Aorta (tissue), 5 donors: ENCODE measurements at regions not wholly inside any gene's neighbourhood (a gene's known extent, or its start where the extent isn't known, plus 50 kb on each side); places are given as distances from the start of the nearest gene placed in this dataset.

ENCODE experiments used
- ATAC-seq: fragments of 200-7000 bp; cut with Tn5 transposase; one replicate; pipeline ENCODE4 v1.9.1; 2022; ENCODE audit warnings: moderate library complexity; ENCODE audit not compliant: low FRiP score
- DNase-seq, 2 donors: peaks; one replicate each; pipeline ENCODE4 v3.0.0-alpha.2; 2020
- H3K27ac ChIP-seq, 2 donors: one replicate each; pipeline ENCODE4 v1.5.1; 2013; ENCODE audit warnings: low read length in 2 of 2, mild to moderate bottlenecking in 2 of 2, moderate library complexity in 2 of 2, control low read depth in 1 of 2, inconsistent platforms in 1 of 2, low read depth in 1 of 2
- H3K27me3 ChIP-seq, 2 donors: one replicate each; pipeline ENCODE4 v1.6.1; 2013; ENCODE audit warnings: control low read depth in 1 of 2, low read length in 1 of 2, mild to moderate bottlenecking in 1 of 2, moderate library complexity in 1 of 2; ENCODE audit not compliant: insufficient read depth in 2 of 2, control insufficient read depth in 1 of 2
- H3K36me3 ChIP-seq, 2 donors: one replicate each; pipeline ENCODE4 v1.6.1; 2013; ENCODE audit warnings: control low read depth in 1 of 2, low read length in 1 of 2, mild to moderate bottlenecking in 1 of 2; ENCODE audit not compliant: insufficient read depth in 2 of 2, control insufficient read depth in 1 of 2
- H3K4me1 ChIP-seq, 2 donors: one replicate each; pipeline ENCODE4 v1.6.1; 2013; ENCODE audit warnings: low read length in 2 of 2, control low read depth in 1 of 2, mild to moderate bottlenecking in 1 of 2, moderate library complexity in 1 of 2; ENCODE audit not compliant: insufficient read depth in 2 of 2, control insufficient read depth in 1 of 2
- H3K4me3 ChIP-seq, 2 donors: one replicate each; pipeline ENCODE4 v1.5.1; 2013; ENCODE audit warnings: low read length in 2 of 2, control low read depth in 1 of 2, mild to moderate bottlenecking in 1 of 2
- H3K9me3 ChIP-seq: one replicate; pipeline ENCODE4 v1.6.1; 2013; ENCODE audit warnings: mild to moderate bottlenecking, low read length; ENCODE audit not compliant: control insufficient read depth
- WGBS, 2 donors: extraction: QIAGEN DNeasy Blood & Tissue Kit; methylation state at CpG; one replicate each; pipeline ENCODE4 v1.1.7; 2013; 5-methylcytosine and 5-hydroxymethylcytosine counted together
- intact Hi-C, 2 donors: fragments of 100-400 bp; cut with DNase I; formaldehyde crosslinking; loops; one replicate each; pipeline versions ENCODE4 v1.14.2 to v1.15.0; 2022
- donor health status: healthy with polysubstance abuse.
- donor health status: Bipolar disorder and iron deficiency.
- donor health status: DM: no; HTN: no; CAD: no.
- donor health status: DM: no; HTN: no; CAD: no.
- donor health status: DM: yes; HTN: yes; CAD: no.

GRCh38 chr6:27066381-27066780 is 181.1 kb upstream of the PRSS16 start:
- DNase-seq (no peak), ATAC-seq (no peak)
- Histone ChIP-seq H3K4me1 (no peaks in the 10 kb centered on the region), H3K4me3 (no peak overlapping the region), H3K27me3 (no peaks in the 10 kb centered on the region), H3K36me3 (no peaks in the 10 kb centered on the region), H3K27ac (no peak overlapping the region), H3K9me3 (no peaks in the 10 kb centered on the region)
- intact Hi-C loops = no loop called here
- WGBS, 2 donors = 6 to 12% methylated on average over 4 of the region's 4 CpGs

GRCh38 chr6:27066802-27067201 is 180.7 kb upstream of the PRSS16 start:
- no peaks in the 10 kb centered on the region for H3K9me3 ChIP-seq
- ATAC-seq = no peak
- DNase-seq = no peak
- H3K27ac ChIP-seq = no peak overlapping the region
- no peaks in the 10 kb centered on the region for H3K4me1 ChIP-seq
- H3K4me3 ChIP-seq = no peak overlapping the region
- no peaks in the 10 kb centered on the region for H3K36me3 ChIP-seq
- H3K27me3 ChIP-seq = no peaks in the 10 kb centered on the region
- 41 to 42% methylated on average over 1 of the region's 1 CpG for WGBS, 2 donors
- intact Hi-C loops = no loop called here

- WGBS, 2 donors = 73 to 76% methylated on average over 3 of the region's 3 CpGs
- intact Hi-C loops = no loop called here
- Histone ChIP-seq H3K4me1 (no peaks in the 10 kb centered on the region), H3K36me3 (no peaks in the 10 kb centered on the region), H3K27ac (no peak overlapping the region), H3K27me3 (no peaks in the 10 kb centered on the region), H3K9me3 (no peaks in the 10 kb centered on the region), H3K4me3 (no peak overlapping the region)
- DNase-seq (no peak), ATAC-seq (no peak)
These were observed 174.1 kb upstream of the PRSS16 start for GRCh38 chr6:27073441-27073840.

GRCh38 chr6:27076116-27076515 is 171.4 kb upstream of the PRSS16 start:
- DNase-seq = no peak
- 69 to 78% methylated on average over 1 of the region's 1 CpG for WGBS, 2 donors
- no peaks in the 10 kb centered on the region for H3K36me3 ChIP-seq
- no peaks in the 10 kb centered on the region for H3K4me1 ChIP-seq
- no peak overlapping the region for H3K4me3 ChIP-seq
- H3K9me3 ChIP-seq = no peaks in the 10 kb centered on the region
- ATAC-seq = no peak
- H3K27me3 ChIP-seq = no peaks in the 10 kb centered on the region
- no peak overlapping the region for H3K27ac ChIP-seq
- intact Hi-C loops = no loop called here

GRCh38 chr6:27078734-27079357 is 168.7 kb upstream of the PRSS16 start:
- Histone ChIP-seq H3K9me3 (no peaks in the 10 kb centered on the region), H3K36me3 (no peaks in the 10 kb centered on the region), H3K27me3 (no peaks in the 10 kb centered on the region), H3K27ac (no peak overlapping the region), H3K4me3 (no peak overlapping the region), H3K4me1 (no peaks in the 10 kb centered on the region)
- DNase-seq (no peak), ATAC-seq (no peak)
- intact Hi-C loops = loop anchor here (2.0 kb wide), 1 partner anchor 472 kb away; no protein-coding TSS in a partner anchor
- WGBS, 2 donors = 2% methylated on average over 9 of the region's 9 CpGs

GRCh38 chr6:27081188-27081587 is 166.3 kb upstream of the PRSS16 start:
- no peaks in the 10 kb centered on the region for H3K4me1 ChIP-seq
- no peaks in the 10 kb centered on the region for H3K36me3 ChIP-seq
- no peaks in the 10 kb centered on the region for H3K9me3 ChIP-seq
- H3K27me3 ChIP-seq = no peaks in the 10 kb centered on the region
- no peak overlapping the region for H3K4me3 ChIP-seq
- ATAC-seq = no peak
- no peak for DNase-seq
- intact Hi-C loops = no loop called here
- H3K27ac ChIP-seq = no peak overlapping the region

GRCh38 chr6:27081931-27082330 is 165.6 kb upstream of the PRSS16 start:
- no peak for ATAC-seq
- intact Hi-C loops = no loop called here
- Histone ChIP-seq H3K4me1 (no peaks in the 10 kb centered on the region), H3K9me3 (no peaks in the 10 kb centered on the region), H3K36me3 (no peaks in the 10 kb centered on the region), H3K4me3 (no peak overlapping the region), H3K27ac (no peak overlapping the region), H3K27me3 (no peaks in the 10 kb centered on the region)
- no peak for DNase-seq
- WGBS, 2 donors = 34 to 35% methylated on average over 2 of the region's 2 CpGs

- DNase-seq = no peak
- Histone ChIP-seq H3K27me3 (peaks cover 0 to 2% of the 10 kb centered on the region in 2 donors), H3K9me3 (no peaks in the 10 kb centered on the region), H3K4me3 (no peak overlapping the region), H3K36me3 (no peaks in the 10 kb centered on the region), H3K27ac (no peak overlapping the region), H3K4me1 (no peaks in the 10 kb centered on the region)
- intact Hi-C loops = no loop called here
- no peak for ATAC-seq
These were observed 159.4 kb upstream of the PRSS16 start for GRCh38 chr6:27088068-27088467.

GRCh38 chr6:27091661-27092315 is 155.7 kb upstream of the PRSS16 start:
- WGBS, 2 donors = 2% methylated on average over 27 of the region's 27 CpGs
- peaks cover 0 to 2% of the 10 kb centered on the region in 2 donors for H3K27me3 ChIP-seq

More at GRCh38 chr6:27091661-27092315, 155.7 kb upstream of the PRSS16 start:
- intact Hi-C loops = no loop called here
- Histone ChIP-seq H3K9me3 (no peaks in the 10 kb centered on the region), H3K4me1 (no peaks in the 10 kb centered on the region), H3K36me3 (no peaks in the 10 kb centered on the region), H3K27ac (no peak overlapping the region), H3K4me3 (no peak overlapping the region)
- no peak for ATAC-seq
- DNase-seq = no peak
